ENCODE measurements at regions not wholly inside any gene's neighbourhood (a gene's known extent, or its start where the extent isn't known, plus 50 kb on each side); places are given as distances from the start of the nearest gene placed in this dataset.
A peak's percentile ranks its signal among the peaks of the same experiment; 100 is the strongest.

- no peak overlapping the region for H2AFZ ChIP-seq (ENCODE audit: low read depth, low read length)
These were observed 226.0 kb downstream of the RASSF9 start for GRCh38 chr12:85610194-85610593.

DNA sequence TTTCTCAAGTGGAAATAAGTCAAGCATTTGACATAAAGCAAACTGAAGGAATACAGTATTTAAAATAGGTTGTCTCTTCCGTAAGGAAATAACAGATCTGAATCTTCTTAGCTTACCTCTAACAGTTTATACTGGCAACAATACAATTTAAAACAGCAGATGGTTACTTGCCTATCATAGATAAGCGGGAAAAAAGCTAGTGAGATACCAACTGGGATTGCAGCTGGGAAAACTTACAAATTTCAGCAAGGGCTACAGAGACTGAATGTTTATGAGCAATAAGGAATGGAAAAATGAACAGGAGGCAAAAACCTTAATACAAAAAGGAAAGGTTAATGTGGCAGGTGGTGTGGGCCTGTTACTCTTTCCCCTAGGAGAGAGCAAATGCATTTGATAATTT lies 220.0 kb downstream of the RASSF9 start:
- Histone ChIP-seq H2AFZ (ENCODE audit: low read depth, low read length) (no peak overlapping the region), H4K20me1 (replicated peaks; ENCODE audit: control insufficient read depth, extremely low read depth, insufficient read depth, low read length) (no peaks in the 10 kb centered on the region), H3K9ac (replicated peaks; ENCODE audit: extremely low read depth, insufficient read depth, low read length) (no peak overlapping the region), H3K79me2 (ENCODE audit: control insufficient read depth, insufficient read depth, low read length) (no peaks in the 10 kb centered on the region), H3K27me3 (ENCODE audit: control insufficient read depth in 2 of 2, insufficient read depth in 2 of 2, low read length in 2 of 2) (no peaks in the 10 kb centered on the region), H3K4me2 (ENCODE audit: insufficient read depth, low read length) (no peak overlapping the region), H3K27ac (ENCODE audit: insufficient read depth, low read depth, low read length) (no peak overlapping the region), H3K9me1 (replicated peaks; ENCODE audit: control insufficient read depth, extremely low read depth, insufficient read depth, low read length) (no peaks in the 10 kb centered on the region), H3K4me1 (ENCODE audit: control insufficient read depth, extremely low read depth, insufficient read depth, low read length) (no peaks in the 10 kb centered on the region), H3K4me3 (replicated peaks in 1 of 3; ENCODE audit: insufficient read depth in 1 of 3, low read depth in 1 of 3, low read length in 3 of 3) (no peak overlapping the region), H3K9me3 (replicated peaks; ENCODE audit: control insufficient read depth, insufficient read depth, low read length) (no peaks in the 10 kb centered on the region), H3K36me3 (ENCODE audit: control insufficient read depth in 2 of 2, extremely low read depth in 1 of 2, insufficient read depth in 2 of 2, low read length in 2 of 2) (no peaks in the 10 kb centered on the region)
- dilution Hi-C loops (cut with MboI; ENCODE audit: extremely low pct_ligation_motif_present, low sequenced_read_pairs) = no loop called here
- POLR2A ChIA-PET = no interaction called here
- FAIRE-seq (no peak), DNase-seq (ENCODE audit: low read depth, low spot score) (peak; percentile 61)
- TF ChIP-seq GATA2 (IDR thresholded peaks at IDR 0.05; ENCODE audit: insufficient read depth, insufficient read length, low read depth, low read length) (no peak), JUN (IDR thresholded peaks at IDR 0.05; ENCODE audit: borderline replicate concordance, insufficient read depth, insufficient read length, low read depth) (no peak), FOS (IDR thresholded peaks at IDR 0.05; ENCODE audit: borderline replicate concordance, insufficient read depth, low read length) (no peak), POLR2A (IDR thresholded peaks at IDR 0.05; ENCODE audit: low read depth, low read length) (no peak), EZH2 (IDR thresholded peaks at IDR 0.05; ENCODE audit: borderline replicate concordance, low read depth, low read length, severe bottlenecking) (no peak), MYC (IDR thresholded peaks at IDR 0.05; ENCODE audit: low read depth, low read length) (no peak), POLR2AphosphoS5 (IDR thresholded peaks at IDR 0.05; ENCODE audit: insufficient read depth, low read depth, low read length) (no peak)
- TF ChIP-seq, protein P1, sequence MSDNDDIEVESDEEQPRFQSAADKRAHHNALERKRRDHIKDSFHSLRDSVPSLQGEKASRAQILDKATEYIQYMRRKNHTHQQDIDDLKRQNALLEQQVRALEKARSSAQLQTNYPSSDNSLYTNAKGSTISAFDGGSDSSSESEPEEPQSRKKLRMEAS (IDR thresholded peaks at IDR 0.05; ENCODE audit: insufficient read depth, insufficient read length) = no peak
- TF ChIP-seq, protein P2, sequence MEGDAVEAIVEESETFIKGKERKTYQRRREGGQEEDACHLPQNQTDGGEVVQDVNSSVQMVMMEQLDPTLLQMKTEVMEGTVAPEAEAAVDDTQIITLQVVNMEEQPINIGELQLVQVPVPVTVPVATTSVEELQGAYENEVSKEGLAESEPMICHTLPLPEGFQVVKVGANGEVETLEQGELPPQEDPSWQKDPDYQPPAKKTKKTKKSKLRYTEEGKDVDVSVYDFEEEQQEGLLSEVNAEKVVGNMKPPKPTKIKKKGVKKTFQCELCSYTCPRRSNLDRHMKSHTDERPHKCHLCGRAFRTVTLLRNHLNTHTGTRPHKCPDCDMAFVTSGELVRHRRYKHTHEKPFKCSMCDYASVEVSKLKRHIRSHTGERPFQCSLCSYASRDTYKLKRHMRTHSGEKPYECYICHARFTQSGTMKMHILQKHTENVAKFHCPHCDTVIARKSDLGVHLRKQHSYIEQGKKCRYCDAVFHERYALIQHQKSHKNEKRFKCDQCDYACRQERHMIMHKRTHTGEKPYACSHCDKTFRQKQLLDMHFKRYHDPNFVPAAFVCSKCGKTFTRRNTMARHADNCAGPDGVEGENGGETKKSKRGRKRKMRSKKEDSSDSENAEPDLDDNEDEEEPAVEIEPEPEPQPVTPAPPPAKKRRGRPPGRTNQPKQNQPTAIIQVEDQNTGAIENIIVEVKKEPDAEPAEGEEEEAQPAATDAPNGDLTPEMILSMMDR (IDR thresholded peaks at IDR 0.05; ENCODE audit: extremely low read depth in 1 of 2, insufficient read depth in 1 of 2, low read depth in 1 of 2, low read length in 2 of 2) = no peak
- CTCF ChIA-PET = interaction anchor here (1.1 to 2.4 kb wide), 2 partner anchors 11 to 40 kb away, joined by 4 to 6 read pairs; no protein-coding TSS in a partner anchor
- BruUV-seq (replicated peaks) = no TSS peak
- intact Hi-C loops (cut with micrococcal nuclease) = no loop called here

More at GRCh38 chr12:85610194-85610593, 226.0 kb downstream of the RASSF9 start:
- Histone ChIP-seq H3K4me3 (replicated peaks in 1 of 3; ENCODE audit: insufficient read depth in 1 of 3, low read depth in 1 of 3, low read length in 3 of 3) (no peak overlapping the region), H3K4me2 (ENCODE audit: insufficient read depth, low read length) (no peak overlapping the region), H3K9ac (replicated peaks; ENCODE audit: extremely low read depth, insufficient read depth, low read length) (no peak overlapping the region), H3K9me1 (replicated peaks; ENCODE audit: control insufficient read depth, extremely low read depth, insufficient read depth, low read length) (no peaks in the 10 kb centered on the region), H3K79me2 (ENCODE audit: control insufficient read depth, insufficient read depth, low read length) (no peaks in the 10 kb centered on the region), H3K27me3 (ENCODE audit: control insufficient read depth in 2 of 2, insufficient read depth in 2 of 2, low read length in 2 of 2) (no peaks in the 10 kb centered on the region), H3K27ac (ENCODE audit: insufficient read depth, low read depth, low read length) (no peak overlapping the region), H3K9me3 (replicated peaks; ENCODE audit: control insufficient read depth, insufficient read depth, low read length) (no peaks in the 10 kb centered on the region), H3K4me1 (ENCODE audit: control insufficient read depth, extremely low read depth, insufficient read depth, low read length) (no peaks in the 10 kb centered on the region), H4K20me1 (replicated peaks; ENCODE audit: control insufficient read depth, extremely low read depth, insufficient read depth, low read length) (no peaks in the 10 kb centered on the region), H3K36me3 (ENCODE audit: control insufficient read depth in 2 of 2, extremely low read depth in 1 of 2, insufficient read depth in 2 of 2, low read length in 2 of 2) (no peaks in the 10 kb centered on the region)
- FAIRE-seq = no peak
- intact Hi-C loops (cut with micrococcal nuclease) (no loop called here), dilution Hi-C loops (cut with MboI; ENCODE audit: extremely low pct_ligation_motif_present, low sequenced_read_pairs) (no loop called here)
- ChIA-PET POLR2A (no interaction called here), CTCF (no interaction called here)
- TF ChIP-seq, protein P2 (IDR thresholded peaks at IDR 0.05; ENCODE audit: extremely low read depth in 1 of 2, insufficient read depth in 1 of 2, low read depth in 1 of 2, low read length in 2 of 2) = no peak
- no peak for TF ChIP-seq FOS (IDR thresholded peaks at IDR 0.05; ENCODE audit: borderline replicate concordance, insufficient read depth, low read length)
- no peak for TF ChIP-seq POLR2A (IDR thresholded peaks at IDR 0.05; ENCODE audit: low read depth, low read length)
- no peak for TF ChIP-seq JUN (IDR thresholded peaks at IDR 0.05; ENCODE audit: borderline replicate concordance, insufficient read depth, insufficient read length, low read depth)
- TF ChIP-seq, protein P1 (IDR thresholded peaks at IDR 0.05; ENCODE audit: insufficient read depth, insufficient read length) = no peak
- no peak for TF ChIP-seq GATA2 (IDR thresholded peaks at IDR 0.05; ENCODE audit: insufficient read depth, insufficient read length, low read depth, low read length)
- no TSS peak for BruUV-seq (replicated peaks)
- DNase-seq (ENCODE audit: low read depth, low spot score) = no peak
